Inflammatory macrophage treated with lipopolysaccharide for 1 hour (primary cell): ENCODE measurements at regions not wholly inside any gene's neighbourhood (a gene's known extent, or its start where the extent isn't known, plus 50 kb on each side); places are given as distances from the start of the nearest gene placed in this dataset.

Source experiments
- DNase-seq, 2 donors: peaks; one replicate each; pipeline ENCODE4 v3.0.0-alpha.2; 2020 to 2022

- no peak for DNase-seq
These were observed 52.5 kb upstream of the PLEKHG7 start for GRCh38 chr12:92650228-92650822.

- DNase-seq, result peak; percentile 59 to 76
These were observed 53.1 kb upstream of the PLEKHG7 start for GRCh38 chr12:92649511-92650227.

DNA sequence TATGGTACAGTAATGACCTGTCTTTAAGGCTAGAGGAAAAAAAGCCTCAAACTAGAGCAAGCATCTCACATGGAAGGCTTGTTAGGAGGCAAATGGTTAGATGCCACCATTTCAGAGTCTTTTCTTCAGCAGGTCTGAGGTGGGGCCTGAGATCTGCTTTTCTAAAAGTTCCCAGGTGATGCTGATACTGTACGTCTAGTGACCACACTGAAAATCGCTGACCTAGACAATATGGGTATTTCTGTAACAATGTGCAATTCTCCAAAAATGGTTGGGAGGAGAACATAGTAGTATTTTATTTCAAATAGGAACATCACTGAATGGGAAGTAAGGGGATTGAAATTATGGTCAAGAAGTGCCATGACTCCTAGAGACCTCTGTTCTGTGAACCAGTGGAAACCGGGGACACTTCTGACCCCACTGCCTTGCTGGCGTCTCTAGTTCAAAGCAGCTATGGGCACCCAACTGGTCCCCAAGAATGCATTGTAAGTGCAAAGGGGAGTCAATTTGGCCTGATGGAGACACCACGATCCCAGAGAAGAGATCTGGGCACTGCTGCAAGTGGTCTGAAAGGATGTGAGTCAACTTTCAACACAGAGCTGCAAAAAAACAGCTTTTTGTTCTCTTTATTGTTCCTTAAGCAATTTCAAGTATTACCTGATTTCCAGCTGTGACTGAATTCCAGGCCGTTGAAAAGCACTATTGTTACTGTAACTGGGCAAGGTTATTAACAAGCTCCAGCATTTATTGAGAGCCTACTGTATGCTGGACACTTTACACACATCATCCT, 54.4 kb upstream of the PLEKHG7 start:
- DNase-seq, result no peak

- no peak for DNase-seq
These were observed 61.5 kb upstream of the PLEKHG7 start for GRCh38 chr12:92641291-92641690.

DNA sequence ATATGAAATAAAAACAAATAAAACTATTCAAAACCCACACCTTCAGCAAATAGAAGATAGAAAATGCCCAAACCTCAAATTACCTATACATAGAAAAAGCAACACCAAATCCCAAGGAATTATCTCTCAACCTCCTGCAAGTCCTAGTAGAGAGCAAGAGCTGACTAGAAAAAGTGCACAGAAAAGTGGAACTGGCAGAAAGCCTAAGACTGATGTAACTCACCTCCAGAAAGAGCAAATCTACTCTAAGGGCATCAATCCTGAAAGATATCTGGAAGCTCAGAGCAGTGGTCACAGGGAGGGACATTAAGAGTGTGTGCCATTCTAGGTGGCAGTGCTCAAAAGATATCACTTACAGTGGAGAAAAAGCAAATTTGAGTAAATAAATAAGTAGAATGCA, 62.1 kb upstream of the PLEKHG7 start:
- no peak for DNase-seq

- no peak for DNase-seq
These were observed 63.8 kb upstream of the PLEKHG7 start for GRCh38 chr12:92639017-92639416.

GRCh38 chr12:92634730-92635129, 68.1 kb upstream of the PLEKHG7 start:
- no peak for DNase-seq

- DNase-seq, result no peak
These were observed 68.6 kb upstream of the PLEKHG7 start for GRCh38 chr12:92634202-92634601.

GRCh38 chr12:92630968-92631367, 71.8 kb upstream of the PLEKHG7 start:
- DNase-seq, result no peak

DNA sequence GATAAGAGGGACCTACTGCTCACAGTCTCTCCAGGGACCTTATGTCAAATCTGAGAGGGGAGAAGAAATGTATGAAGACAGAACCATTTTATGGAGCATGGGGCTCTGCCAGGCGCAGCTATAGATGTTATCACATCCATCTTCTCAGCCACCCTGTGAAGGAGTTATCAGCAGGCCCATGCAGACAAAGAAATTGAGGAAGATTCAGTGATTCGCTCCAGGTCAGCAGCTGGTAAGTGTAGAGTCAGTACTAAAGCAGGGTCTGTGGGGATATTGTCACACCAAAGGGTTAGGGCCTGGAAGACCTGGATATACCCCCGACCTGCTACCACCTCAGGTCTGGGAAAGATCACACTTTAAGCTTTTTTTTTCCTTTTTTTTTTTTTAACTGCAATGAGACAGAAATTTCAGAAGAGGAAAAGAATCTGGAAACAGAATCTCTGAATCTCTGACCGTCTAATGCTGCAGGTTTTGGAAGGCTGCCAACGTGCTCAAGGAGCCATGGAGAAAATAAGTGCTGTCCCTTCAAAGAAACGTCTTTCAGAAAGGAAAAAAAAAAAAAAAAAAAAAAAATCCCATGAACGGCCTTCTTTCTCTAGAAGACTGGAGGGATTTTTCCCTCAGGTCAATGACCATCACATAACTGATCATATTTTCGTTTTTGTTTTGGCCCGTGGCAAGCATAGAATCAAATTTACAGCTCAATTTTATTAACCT, 73.3 kb upstream of the PLEKHG7 start:
- DNase-seq, result no peak

- no peak for DNase-seq
These were observed 74.3 kb upstream of the PLEKHG7 start for GRCh38 chr12:92628476-92628875.

GRCh38 chr12:92627511-92627910, 75.3 kb upstream of the PLEKHG7 start:
- no peak for DNase-seq

DNA sequence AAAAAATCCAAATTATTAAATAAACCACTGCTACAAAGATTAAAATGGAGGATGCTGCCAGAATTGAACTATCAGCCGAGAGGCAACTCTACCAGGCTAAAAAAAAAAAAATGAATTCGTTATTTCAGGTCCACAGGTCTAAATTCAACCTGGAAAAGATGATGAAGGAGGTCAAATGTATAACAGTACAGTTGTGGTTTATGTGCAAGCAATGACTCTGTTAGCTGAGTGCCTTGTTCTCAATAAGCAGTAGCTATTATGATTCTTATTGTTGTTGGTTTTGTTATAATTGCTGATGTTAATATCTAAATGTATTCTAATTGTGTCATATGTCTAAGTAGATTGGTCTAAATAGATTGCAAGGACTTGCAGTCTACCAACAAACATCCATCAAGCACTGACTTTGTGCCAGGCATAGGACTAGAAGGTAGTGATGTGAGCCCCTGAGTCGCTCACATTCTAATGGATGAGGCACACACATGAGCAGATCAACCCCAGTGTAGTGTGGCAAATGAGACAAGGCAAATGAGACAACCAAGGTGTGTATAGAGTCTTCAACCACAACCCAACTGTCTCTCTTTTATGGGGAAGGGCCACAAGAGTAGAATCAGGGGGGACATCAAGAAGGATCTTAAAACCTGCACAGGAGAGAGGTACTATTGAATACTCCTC, 77.0 kb upstream of the PLEKHG7 start:
- no peak for DNase-seq

GRCh38 chr12:92624236-92624635, 78.6 kb upstream of the PLEKHG7 start:
- DNase-seq, result no peak

- DNase-seq, result no peak
These were observed 79.4 kb upstream of the PLEKHG7 start for GRCh38 chr12:92623386-92623785.

GRCh38 chr12:92621833-92622232, 81.0 kb upstream of the PLEKHG7 start:
- DNase-seq, result no peak

DNA sequence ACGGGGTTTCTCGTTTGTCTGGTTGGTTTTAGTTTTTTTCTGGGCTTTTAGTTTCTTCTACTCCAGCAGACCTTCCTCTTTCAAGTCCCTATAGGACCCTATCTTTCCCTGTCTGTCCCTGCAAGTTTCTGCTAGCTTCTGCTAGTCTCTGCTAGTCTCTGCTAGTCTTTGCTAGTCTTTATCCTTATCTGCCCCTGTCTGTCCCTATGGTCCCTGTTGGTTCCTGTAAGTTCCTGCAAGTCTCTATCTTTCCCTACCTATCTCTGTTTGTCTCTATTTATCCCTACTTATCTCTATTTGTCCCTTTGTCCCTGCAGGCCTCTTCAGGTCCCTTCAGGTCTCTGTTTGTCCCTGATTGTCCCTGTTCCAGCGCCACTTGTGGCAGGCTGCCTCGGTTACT, 81.5 kb upstream of the PLEKHG7 start:
- no peak for DNase-seq

- no peak for DNase-seq
These were observed 82.8 kb upstream of the PLEKHG7 start for GRCh38 chr12:92619730-92620684.

DNA sequence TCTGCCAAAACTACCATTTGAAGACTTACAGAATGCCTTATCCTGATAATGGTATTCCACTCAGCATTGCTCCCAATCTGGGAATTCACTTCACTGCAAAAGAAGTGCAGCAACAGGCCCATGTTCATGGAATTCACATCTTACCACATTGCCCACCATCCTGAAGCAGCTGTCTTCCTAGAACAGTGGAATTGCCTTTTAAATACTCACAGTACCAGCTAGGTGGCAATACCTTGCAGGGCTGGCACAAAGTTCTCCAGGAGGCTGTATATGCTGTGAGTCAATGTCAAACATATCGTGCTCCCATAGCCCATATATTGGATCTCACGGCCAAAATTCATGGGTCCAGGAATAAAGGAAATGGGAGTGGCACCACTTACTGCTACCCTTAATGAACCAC, 83.8 kb upstream of the PLEKHG7 start:
- DNase-seq, result no peak

DNA sequence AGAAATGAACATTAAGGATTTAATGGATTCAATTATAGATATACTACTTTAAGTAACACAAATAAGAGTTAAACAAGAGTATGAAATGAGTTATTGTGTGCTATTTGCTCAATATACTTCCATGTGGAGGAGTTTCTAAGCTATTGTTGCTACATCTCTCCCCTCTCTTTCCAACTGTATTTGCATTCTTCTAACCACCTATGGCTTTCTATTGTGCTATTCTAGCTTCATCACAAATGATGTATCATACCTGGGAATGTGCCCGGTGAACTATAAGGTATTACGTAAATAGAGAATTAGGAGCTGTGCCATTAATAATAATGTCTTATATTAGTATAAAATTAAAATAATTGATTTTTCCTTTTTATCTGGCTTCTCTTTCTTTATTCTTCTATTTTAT, 87.1 kb upstream of the PLEKHG7 start:
- no peak for DNase-seq

DNA sequence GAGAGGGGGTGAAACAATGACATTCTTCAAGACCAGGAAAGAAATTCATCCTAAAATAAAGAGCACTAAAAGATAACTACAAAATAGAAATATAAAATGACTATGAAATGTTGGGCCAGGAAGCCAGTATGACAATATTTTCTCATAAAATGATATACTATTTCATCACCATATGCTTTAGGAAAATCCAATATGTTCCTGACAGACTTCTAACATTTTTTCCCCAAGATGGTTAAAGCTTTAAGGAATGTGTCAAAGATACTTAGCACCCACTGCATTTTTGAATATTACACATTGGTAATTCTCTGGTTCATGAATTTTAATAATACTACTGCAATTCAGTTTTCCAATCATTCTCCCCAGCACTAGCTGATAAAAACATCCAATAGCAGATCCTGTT, 87.7 kb upstream of the PLEKHG7 start:
- DNase-seq, result no peak

GRCh38 chr12:92614502-92614901, 88.3 kb upstream of the PLEKHG7 start:
- no peak for DNase-seq
